ENCODE measurements at regions not wholly inside any gene's neighbourhood (a gene's known extent, or its start where the extent isn't known, plus 50 kb on each side); places are given as distances from the start of the nearest gene placed in this dataset.

DNA sequence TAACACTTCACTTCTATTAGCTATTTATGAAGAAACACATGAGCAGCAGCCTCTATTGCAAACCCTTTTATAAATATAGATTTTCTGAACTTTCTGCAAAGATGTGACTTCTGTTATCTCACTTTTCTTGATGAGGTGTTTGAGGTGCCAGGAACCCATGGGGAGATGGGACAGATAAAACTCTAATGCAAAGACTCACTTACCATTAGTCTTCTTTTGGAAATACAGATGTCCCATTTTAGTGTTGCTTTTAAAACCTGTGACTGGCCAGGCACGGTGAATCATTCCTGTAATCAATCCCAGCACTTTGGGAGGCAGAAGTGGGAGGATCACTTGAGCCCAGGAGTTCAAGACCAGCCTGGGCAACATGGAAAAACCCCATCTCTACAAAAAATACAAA, 171.3 kb upstream of the GAS1 start:
- intact Hi-C loops (cut with micrococcal nuclease), result no loop called here

GRCh38 chr9:87119328-87119881, 172.1 kb upstream of the GAS1 start:
- Mint-ChIP-seq H3K27ac (ENCODE audit: low read depth, unreplicated experiment) (peak overlapping the region; percentile 89), H3K4me1 (ENCODE audit: insufficient read depth, unreplicated experiment) (peaks cover 24% of the 10 kb centered on the region), H3K9me3 (ENCODE audit: unreplicated experiment) (no peaks in the 10 kb centered on the region), H3K4me3 (ENCODE audit: unreplicated experiment) (no peak overlapping the region), H3K36me3 (ENCODE audit: insufficient read depth, unreplicated experiment) (no peaks in the 10 kb centered on the region), H3K27me3 (ENCODE audit: insufficient read depth, unreplicated experiment) (no peaks in the 10 kb centered on the region)
- no peak for TF ChIP-seq CTCF (IDR thresholded peaks at IDR 0.05; ENCODE audit: unreplicated experiment)
- POLR2A ChIA-PET, result interaction anchor here (0.6 to 1.3 kb wide), 6 partner anchors 11 to 172 kb away, joined by 3 to 5 read pairs (median 4); partner anchors contain the start of gene GAS1
- CTCF ChIA-PET, result interaction anchor here (0.9 kb wide), 1 partner anchor 32 kb away, joined by 4 read pairs; no protein-coding TSS in a partner anchor
- intact Hi-C loops (cut with micrococcal nuclease), result no loop called here
- BruUV-seq (replicated peaks), result no TSS peak
- peak; percentile 89 for DNase-seq (ENCODE audit: unreplicated experiment)

More for the DNA sequence above, 171.3 kb upstream of the GAS1 start:
- ChIA-PET CTCF (interaction anchor here (0.6 to 0.9 kb wide), 2 partner anchors 31 to 266 kb away, joined by 4 read pairs; no protein-coding TSS in a partner anchor), POLR2A (interaction anchor here (0.9 to 1.3 kb wide), 2 partner anchors 11 to 12 kb away, joined by 4 to 5 read pairs; no protein-coding TSS in a partner anchor)
- Mint-ChIP-seq H3K9me3 (ENCODE audit: unreplicated experiment) (no peaks in the 10 kb centered on the region), H3K27me3 (ENCODE audit: insufficient read depth, unreplicated experiment) (no peaks in the 10 kb centered on the region), H3K4me3 (ENCODE audit: unreplicated experiment) (no peak overlapping the region), H3K27ac (ENCODE audit: low read depth, unreplicated experiment) (no peak overlapping the region), H3K36me3 (ENCODE audit: insufficient read depth, unreplicated experiment) (no peaks in the 10 kb centered on the region), H3K4me1 (ENCODE audit: insufficient read depth, unreplicated experiment) (peaks cover 18% of the 10 kb centered on the region)
- no peak for DNase-seq (ENCODE audit: unreplicated experiment)
- TF ChIP-seq CTCF (IDR thresholded peaks at IDR 0.05; ENCODE audit: unreplicated experiment), result no peak
- no TSS peak for BruUV-seq (replicated peaks)

DNA sequence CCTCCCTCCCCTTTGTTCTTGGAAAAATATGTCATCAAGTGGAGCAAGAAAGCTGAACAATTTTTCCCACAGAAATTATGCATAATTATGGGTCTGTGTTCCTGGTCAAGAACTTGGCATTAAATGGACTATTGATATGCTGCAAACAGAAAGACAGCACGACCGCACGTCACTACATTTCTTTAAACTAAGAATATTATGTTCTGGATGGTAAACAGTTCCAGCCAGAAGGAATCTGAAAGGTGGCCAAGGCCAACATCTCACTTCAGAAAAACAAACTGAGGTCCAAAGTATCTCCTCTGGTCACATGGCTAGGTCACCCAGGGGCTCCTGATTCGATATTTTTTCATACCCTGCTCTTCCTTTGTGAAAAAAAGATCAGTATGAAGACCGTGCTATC, 173.3 kb upstream of the GAS1 start:
- Mint-ChIP-seq H3K4me3 (ENCODE audit: unreplicated experiment) (no peak overlapping the region), H3K27ac (ENCODE audit: low read depth, unreplicated experiment) (peak overlapping the region; percentile 54), H3K9me3 (ENCODE audit: unreplicated experiment) (peaks cover 9% of the 10 kb centered on the region), H3K4me1 (ENCODE audit: insufficient read depth, unreplicated experiment) (peaks cover 32% of the 10 kb centered on the region), H3K27me3 (ENCODE audit: insufficient read depth, unreplicated experiment) (no peaks in the 10 kb centered on the region), H3K36me3 (ENCODE audit: insufficient read depth, unreplicated experiment) (no peaks in the 10 kb centered on the region)
- no TSS peak for BruUV-seq (replicated peaks)
- intact Hi-C loops (cut with micrococcal nuclease), result no loop called here
- ChIA-PET CTCF (no interaction called here), POLR2A (no interaction called here)
- DNase-seq (ENCODE audit: unreplicated experiment), result peak; percentile 14
- no peak for TF ChIP-seq CTCF (IDR thresholded peaks at IDR 0.05; ENCODE audit: unreplicated experiment)

- DNase-seq (ENCODE audit: unreplicated experiment), result peak; percentile 66
- H3K4me3 Mint-ChIP-seq (ENCODE audit: unreplicated experiment), result no peak overlapping the region
- CTCF ChIA-PET, result interaction anchor here (0.6 kb wide), 3 partner anchors 45 to 638 kb away, joined by 3 to 4 read pairs (median 3); no protein-coding TSS in a partner anchor
These were observed 175.8 kb upstream of the GAS1 start for GRCh38 chr9:87122947-87123685.

More at GRCh38 chr9:87122947-87123685, 175.8 kb upstream of the GAS1 start:
- intact Hi-C loops (cut with micrococcal nuclease), result no loop called here
- POLR2A ChIA-PET, result interaction anchor here (1.3 to 2.5 kb wide), 2 partner anchors 10 to 15 kb away, joined by 3 to 11 read pairs; no protein-coding TSS in a partner anchor
- no TSS peak for BruUV-seq (replicated peaks)
- Mint-ChIP-seq H3K4me1 (ENCODE audit: insufficient read depth, unreplicated experiment) (peaks cover 32% of the 10 kb centered on the region), H3K27ac (ENCODE audit: low read depth, unreplicated experiment) (peak overlapping the region; percentile 29), H3K27me3 (ENCODE audit: insufficient read depth, unreplicated experiment) (no peaks in the 10 kb centered on the region), H3K9me3 (ENCODE audit: unreplicated experiment) (peaks cover 9% of the 10 kb centered on the region), H3K36me3 (ENCODE audit: insufficient read depth, unreplicated experiment) (no peaks in the 10 kb centered on the region)
- TF ChIP-seq CTCF (IDR thresholded peaks at IDR 0.05; ENCODE audit: unreplicated experiment), result no peak
